Right forelimb (tissue), 1 donor: ENCODE measurements at regions not wholly inside any gene's neighbourhood (a gene's known extent, or its start where the extent isn't known, plus 50 kb on each side); places are given as distances from the start of the nearest gene placed in this dataset.

Experiments used
- DNase-seq: peaks from one replicate; pipeline ENCODE4 v3.0.0-alpha.2; 2018

GRCh38 chrX:45258731-45259402, 58.2 kb upstream of the DIPK2B start:
- no peak for DNase-seq
